HG02870 (cell line): ENCODE measurements at regions not wholly inside any gene's neighbourhood (a gene's known extent, or its start where the extent isn't known, plus 50 kb on each side); places are given as distances from the start of the nearest gene placed in this dataset.
"Not testable (repeated sequence)": the region's sequence is repeated elsewhere in the genome, so short reads cannot be mapped to it uniquely, and the experiment has no call there.

Experiments
- ATAC-seq: cut with Tn5 transposase; IDR thresholded peaks from one replicate; pipeline ENCODE4 v1.9.1; 2021; ENCODE audit warnings: mild to moderate bottlenecking, moderate library complexity; ENCODE audit not compliant: unreplicated experiment

DNA sequence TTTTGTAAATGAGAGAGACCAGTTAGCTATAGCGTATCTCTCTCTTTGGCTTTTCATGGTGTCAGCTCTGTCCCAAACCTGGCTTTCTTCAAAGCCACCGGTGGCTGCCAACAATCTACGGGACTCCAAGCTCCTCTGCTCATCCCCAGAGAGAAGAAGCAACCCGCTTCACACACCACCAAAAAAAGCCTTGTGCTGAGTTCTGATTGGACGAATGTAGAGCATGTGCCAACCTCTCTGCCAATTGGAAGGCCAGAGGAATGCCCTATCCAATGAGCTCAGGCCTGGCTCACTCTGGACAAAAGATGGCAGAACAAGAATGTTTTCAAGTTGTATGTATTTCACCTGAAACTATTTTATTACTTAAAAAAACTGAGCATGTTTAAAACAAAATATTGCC is 202.4 kb downstream of the C16orf95 start:
- no peak for ATAC-seq

DNA sequence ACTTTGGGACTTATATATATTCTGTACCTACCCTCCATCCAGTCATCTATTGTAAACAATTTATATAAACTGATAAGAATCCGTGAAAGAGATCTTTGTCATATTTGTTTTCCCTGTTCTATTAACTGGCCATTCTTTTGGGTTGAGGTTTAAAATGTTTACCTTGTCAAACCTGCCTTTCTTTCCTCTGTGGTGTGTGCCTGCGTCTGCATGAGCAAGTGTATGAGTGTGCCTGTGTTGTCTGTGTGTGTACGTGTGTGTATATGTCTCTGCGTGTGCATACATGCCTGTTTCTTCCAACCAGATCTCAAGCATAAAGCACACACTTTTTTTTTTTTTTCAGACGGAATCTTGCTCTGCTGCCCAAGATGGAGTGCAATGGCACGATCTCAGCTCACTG is 201.5 kb downstream of the C16orf95 start:
- no peak for ATAC-seq

DNA sequence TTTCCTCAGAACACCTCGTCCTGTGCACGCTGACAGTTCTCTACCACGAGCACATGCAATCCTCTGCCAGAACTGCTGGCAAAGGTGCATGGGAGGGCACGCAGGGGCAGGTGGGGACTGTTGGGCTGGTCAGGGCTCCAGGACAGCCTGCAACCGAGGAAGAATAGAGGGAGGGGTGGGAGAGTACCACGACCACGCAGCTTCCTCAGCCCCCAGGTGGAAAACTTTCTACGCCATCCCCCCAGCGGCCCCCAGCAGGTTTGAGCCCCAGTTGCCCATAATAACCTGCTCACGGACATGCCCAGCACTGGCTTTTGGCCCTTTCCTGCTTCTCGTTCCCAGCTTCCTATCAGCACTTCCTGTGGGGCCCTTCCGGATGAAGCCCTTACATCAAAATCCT is 199.3 kb downstream of the C16orf95 start:
- no peak for ATAC-seq

DNA sequence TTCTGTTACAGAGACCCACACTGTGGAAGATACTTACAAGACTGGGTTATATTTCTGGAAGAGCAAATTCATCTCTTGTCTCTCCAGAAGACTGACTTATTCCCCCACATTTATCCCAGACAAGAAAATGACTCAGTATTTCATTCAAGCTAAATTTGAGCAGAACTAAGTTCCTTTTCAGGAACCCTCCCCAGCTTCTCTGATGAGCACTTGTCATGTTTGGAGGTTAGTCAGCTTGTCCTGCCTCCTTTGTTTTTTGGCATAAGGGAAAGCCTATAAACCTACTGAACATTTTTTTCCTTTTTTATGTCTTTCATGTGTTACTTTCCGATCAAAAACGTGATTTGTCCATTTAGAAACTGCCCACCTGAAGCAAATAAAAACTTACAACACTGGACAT is 198.0 kb downstream of the C16orf95 start:
- no peak for ATAC-seq

DNA sequence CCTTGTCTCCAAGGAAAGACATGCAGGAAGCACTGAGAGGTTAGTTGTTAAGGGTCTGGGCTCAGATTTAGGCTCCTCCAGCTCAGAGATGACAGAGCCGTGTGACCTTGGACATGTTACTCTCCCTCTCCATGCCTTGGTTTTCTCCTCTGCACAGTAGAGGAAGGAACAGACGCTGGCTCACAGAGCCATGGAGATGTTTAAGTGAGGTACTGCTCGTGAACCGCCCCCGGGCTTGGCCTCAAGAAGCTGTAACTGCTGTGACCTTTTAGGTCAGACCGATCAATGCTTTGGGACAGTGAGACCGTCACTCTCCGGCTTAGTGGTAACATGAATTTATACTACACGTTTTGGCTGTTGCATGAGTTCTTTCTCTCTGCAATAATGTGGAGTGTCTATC is 197.4 kb downstream of the C16orf95 start:
- no peak for ATAC-seq

DNA sequence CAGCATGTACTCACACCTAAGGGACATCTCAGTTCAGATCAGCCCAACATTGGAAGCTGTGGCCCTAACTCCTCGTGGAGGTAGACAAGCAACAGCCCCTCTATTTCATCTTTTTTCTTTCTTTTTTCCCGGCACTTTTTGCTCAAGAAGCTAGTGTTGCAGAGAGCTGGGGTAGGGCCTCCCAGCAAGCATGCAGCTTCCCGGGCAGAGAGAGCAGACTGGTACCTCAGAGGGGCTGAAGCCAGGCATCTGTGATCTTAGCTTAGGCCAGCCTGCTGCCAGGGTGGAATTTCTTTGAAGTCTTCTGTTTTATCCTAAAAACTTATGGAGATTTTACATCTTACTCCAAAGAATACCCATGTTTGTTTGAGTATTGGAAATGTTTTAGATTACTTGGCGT is 195.4 kb downstream of the C16orf95 start:
- no peak for ATAC-seq

DNA sequence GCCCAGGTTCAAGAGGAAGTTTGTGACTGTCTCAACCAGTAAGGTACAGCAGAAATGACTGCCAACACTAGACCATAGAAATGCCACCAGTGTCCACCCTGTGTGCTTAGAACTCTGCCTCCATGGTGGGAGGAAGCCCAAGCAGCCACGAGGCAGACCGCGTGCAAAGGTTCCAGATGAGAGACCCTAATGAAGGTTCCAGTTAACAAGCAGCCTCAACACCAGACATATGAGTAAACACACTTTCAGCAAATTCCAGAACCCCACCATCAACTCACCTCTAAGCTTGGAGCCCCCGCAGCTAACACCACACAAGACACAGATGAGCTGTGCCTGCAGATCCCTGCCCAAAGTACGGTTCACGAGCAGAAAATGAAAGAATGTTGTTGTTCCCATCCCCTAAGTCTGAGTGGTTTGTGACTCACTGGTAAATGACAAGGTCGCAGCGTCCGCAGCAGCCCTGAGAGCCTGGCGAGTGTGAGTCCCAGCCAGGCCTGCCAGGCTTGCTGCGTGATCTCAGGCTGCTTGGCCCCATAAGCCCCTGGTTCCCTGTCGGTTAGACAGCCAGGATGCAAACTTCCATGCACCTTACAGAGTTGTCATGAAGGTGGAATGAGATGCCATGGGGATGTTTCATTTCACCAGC is 193.7 kb downstream of the C16orf95 start:
- no peak for ATAC-seq

DNA sequence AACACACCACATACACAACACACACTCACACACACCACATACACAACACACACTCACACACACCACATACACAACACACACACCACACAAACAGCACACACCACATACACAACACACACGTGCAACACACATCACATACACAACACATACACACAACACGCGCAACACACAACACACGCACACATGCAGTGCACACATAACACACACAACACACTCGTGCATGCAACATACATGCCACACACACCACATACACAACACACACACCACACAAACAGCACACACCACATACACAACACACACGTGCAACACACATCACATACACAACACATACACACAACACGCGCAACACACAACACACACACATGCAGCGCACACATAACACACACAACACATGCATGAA is 192.8 kb downstream of the C16orf95 start:
- ATAC-seq = not testable (repeated sequence)

DNA sequence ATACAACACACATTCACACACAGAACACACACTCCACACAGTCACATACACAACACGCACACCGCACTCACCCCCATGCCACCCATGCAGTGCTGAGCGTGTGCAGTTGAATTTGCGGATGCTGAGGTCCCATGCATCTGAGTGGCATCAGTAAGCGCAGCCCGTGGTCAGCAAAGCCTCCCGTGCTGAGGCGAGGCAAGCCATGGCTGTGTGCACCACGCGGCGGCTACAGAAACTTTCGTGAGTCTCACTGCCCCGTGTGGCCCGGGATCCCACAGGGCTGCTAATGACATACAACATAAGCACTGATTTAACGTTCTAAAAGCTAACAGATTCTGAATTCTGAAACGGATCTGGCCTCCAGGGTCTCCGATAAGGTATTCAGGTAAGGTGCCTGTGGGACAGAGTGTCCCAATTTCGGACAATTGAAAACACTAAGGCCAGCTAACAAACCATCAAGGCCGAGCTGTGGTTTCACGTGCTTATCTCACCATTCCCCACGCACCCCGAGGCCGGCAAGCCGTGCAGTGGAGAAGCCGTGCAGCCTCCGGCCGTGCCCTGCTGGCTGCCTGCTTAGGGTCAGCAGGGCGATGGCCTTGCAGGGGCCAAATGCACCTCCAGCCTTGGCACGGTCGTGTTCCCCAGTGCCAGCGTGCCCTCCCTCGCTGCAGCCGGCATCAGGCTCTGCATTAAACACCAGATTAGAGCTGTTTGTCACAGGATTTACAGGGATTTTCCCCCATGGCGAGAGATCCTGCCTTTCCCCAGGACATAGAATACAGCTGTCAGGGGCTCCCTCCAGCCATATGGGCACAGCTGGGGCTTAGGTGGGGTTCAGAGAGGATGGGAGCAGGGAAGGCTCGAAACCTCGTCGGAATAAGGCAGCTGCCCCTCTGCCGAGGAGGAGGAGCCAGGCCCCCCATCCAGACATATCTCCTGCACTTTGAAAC is 191.7 kb downstream of the C16orf95 start:
- no peak for ATAC-seq

DNA sequence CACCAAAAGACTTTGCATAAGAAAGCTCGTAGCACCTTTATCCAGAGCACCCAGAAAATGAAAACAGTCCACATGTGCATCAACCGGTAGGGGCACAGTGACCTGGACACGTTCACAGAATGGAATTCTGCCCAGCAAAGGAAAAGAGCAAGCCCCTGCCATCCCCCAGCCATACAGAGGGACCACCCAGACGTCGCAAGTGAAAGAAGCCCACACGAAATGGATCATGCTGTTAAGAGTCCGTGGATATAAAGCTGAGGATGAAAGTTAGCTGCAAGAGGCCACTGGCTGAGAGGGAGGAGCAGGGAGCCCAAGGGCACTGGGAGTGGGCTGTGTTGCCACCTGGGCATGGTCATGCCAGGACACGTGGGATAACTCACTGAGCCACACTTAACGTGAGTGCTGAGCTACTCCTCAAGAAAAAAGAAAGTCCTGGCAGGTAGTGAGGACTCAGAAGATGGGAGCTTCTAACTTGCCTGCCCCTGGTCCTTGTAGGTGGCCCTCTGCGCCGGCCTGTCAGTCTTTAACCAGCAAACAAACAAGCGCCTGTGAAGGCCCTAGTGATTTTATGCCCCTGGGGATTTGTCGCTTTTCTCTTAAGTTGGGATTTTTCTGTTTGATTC is 190.7 kb downstream of the C16orf95 start:
- no peak for ATAC-seq

DNA sequence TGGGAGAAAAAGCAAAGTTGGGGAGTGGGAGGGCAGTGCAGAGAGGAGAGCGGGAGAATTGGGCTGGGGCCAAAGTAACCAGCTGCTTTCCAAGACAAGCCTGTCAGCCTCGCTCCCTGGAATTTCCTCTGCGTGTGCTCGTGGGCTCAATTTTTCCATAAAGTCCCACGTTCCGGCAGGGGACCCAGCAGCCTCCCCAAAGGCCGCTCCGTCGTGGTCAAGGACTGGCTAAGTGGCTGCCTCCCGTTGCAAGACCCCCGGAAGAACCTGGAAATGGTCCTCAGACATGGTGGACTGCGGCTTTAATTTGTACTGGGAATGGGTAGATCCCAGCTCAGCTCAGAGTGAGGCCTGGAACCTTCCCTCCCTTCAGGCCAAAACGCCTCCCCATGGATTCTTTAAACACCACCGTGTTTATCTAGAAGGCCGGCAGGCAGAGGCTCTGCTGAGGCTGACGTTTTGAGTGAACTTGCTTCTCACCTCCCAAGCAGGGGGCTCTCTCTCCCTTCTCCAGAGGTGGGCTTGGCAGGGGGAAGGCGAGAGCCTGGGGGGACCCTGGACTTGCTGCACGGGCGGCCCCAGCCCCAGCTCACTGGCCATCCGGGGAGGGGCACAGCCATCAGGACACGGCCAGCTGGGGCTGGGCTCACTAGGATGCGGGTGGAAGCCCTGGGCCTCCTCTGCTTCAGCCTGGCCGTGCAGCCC is 190.0 kb downstream of the C16orf95 start:
- ATAC-seq = no peak

DNA sequence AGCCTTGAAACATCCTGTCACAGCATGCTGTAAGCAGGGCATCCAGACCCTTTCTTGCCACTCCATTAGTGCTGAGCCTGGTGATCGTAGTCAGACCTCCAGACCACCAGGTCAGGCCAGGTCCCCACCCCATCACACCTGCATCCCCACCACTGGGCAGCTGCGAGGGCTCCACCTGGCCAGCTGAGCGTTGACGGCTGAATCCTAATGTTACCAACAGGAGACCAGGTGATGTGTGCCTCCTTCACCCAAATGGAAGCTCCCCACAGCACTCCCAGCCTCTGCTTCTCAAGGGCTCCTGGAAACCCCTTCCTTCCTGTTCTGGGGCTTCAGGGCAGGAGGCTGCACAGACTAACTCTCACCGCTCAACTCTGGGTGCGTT is 189.4 kb downstream of the C16orf95 start:
- no peak for ATAC-seq

DNA sequence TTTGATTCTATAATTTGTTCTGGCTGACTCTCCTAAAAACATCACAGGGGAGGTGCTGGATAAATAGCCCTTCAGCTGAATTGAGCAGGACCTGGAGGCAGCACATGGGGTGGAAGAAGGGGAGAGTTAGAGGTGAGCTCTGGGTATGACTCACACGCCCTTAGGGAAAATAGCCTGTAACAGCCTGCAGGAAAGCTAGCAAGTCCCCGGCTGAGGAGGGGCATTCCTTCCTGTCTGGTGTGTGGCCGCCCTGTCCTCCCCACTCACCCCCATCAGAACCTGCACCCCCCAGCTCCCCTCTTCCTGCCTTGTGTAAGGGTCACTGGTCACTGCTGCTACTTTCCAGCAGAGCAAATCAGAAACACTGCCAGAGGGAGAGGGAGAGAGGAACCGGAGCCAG is 187.4 kb downstream of the C16orf95 start:
- ATAC-seq = no peak

DNA sequence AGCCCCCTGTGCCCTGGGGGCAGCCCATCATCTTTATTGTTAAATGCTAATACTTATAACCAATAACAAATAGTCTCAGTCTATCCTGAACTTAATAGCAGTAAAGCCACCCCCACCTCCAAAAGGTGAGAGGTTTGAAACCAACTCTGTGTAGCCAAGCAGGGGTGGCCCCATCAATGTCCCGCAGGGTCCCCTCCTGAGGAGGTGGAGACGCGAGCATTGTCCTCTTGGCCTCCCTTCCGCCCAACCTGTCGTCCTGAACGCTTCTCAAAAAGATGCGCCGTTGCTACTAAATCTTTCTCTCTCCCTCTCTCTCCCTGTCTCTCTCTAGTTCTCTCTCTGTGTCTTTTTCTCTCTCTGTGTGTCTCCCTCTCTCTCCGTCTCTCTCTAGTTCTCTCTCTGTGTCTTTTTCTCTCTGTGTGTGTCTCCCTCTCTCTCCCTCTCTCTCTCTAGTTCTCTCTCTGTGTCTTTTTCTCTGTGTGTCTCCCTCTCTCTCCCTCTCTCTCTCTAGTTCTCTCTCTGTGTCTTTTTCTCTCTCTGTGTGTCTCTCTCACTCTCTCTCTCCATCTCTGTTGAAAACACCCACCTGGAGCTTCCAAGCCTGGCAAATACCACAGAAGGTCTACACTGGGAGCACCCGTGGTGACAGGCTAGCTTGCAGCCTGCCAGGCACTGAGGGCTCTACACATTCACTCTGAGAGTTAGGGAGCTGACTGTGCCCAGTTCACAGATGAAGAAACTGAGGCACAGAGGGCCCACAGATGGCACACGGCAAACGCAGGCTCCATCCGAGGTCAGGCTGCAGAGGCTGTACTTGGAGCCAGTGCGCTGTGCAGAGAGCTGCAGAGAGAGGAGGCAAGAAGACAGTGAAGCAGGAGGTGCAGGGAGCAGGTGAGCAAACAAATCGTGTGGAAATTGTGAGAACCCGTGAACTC is 185.9 kb downstream of the C16orf95 start:
- no peak for ATAC-seq

DNA sequence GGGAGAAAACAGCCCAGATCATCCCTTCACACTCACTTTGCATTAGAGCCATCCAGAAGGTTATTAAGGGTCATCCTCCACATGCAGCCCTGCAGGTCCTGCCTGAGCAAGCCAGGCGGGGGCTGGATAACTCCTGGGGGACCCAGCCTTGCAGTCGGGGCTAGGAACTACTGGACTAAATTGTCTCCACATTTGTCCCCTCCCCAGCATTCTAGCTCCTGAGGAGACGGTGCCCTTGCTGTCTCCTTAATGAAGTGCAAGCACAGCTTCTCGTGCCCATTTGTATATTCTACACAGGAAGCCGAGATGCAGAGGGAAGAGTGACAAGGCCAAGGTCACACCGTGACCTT is 185.2 kb downstream of the C16orf95 start:
- no peak for ATAC-seq

DNA sequence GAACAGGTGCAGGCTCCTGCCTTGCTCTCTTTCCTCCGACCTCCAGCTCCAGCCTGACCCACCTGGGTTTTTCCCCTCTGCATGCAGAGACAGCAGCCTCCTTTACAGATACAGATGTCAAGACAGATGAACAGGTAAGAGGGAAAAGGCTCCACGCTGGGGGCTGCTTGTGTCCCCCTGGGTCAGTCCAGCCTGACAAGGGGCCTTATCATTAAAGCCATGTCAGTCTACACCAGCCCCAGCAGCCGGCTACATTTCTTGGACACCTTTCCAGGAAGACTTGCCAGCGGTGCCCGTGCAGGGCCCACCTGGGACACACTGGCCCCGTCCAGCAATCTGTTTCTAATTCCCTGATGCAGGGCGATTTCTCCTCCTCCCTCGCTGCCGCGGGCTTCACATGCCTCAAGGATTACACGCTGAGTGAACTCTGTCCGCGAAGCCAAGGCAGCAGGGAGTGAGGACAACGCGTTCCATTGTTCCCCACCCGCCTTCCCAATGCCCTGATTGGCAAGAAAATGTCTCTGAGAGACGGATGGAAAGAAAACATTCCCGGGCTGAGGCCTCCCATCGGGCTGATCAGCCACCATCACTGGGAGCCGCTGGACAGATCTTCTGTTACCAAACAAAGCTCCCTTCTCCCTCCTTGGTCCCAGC is 184.7 kb downstream of the C16orf95 start:
- ATAC-seq = no peak

DNA sequence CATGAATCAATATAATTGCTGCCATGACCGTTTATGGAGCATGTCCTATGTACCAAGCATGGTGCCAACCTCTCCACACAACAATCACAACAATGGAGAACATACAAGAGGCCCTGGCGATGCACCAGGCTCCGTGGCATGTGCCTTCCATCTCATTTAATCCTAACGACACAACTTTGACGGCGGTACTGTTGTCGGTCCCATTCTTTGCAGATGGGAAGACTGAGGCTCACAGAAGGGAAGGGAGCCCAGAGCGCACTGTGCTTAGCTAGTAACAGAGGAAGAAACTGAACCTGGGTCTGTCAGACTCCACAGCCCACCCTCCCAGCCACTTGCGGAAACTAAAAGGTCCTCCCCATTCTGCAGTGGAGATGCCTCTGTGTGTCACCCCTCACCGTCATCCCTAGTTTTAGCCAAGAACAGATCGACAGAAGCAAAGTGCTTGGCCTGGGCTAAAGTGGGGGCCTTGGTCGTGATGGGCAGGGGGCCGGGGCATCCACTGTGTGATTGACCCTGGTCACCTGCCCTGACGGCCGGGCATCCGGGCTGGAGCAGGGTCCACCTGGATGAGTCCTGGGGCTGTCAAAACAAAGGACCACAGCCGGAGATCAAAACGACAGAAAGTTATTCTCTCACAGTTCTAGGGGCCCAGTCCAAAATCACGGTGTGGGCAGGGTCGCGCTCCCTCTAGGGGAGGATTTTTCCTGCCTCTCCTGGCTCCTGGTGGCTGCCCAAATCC is 183.9 kb downstream of the C16orf95 start:
- ATAC-seq = no peak

DNA sequence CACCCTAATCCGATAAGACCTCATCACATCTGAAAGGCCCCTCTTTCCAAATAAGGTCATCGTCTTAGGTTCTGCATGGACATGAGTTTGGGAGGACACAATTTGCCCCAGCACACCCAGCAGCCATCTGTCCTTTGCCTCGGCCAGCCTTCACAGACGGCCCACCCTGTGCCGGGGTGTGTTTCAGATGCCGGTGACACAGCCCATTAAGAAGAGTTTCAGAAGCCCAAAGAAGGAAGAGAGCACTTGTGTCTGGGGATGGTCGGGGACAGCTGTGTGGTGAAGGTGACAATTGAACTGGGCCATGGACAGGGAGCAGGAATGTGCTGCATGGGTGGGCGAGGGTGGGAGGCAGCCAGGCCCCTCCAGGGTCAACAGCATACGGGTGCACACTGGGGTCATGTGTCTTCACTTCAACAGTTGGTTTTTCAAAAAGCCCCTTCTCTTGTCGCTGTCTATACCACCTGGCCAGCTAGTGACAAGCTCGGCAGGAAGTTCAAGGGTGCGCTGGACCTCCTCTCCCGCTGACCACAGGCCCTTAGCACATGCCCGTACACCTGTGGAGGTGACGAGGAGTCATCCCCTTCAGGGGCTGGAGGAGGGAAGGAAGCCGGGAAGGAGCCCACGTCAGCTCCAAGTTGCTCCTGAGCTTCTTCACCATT is 183.1 kb downstream of the C16orf95 start:
- ATAC-seq = no peak

DNA sequence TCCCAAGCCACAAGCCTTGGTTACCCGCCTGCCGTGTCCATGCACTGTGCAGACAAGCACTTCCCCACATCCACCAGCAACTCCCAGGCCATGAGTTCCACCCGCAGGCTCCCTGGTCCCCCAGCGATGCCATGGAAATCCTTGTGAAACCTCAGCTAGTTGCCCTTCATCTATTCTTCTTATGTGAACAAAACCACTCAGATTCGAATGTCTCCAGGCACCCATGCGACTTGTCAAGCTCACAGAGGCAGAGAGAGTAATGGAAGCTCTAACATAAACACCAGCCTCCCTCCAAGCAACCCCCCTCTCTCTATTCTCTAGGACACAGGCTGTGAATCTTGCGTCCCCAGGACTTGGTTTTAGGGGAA is 182.6 kb downstream of the C16orf95 start:
- ATAC-seq = no peak
